Neural progenitor cell (in vitro differentiated cells): ENCODE measurements at regions not wholly inside any gene's neighbourhood (a gene's known extent, or its start where the extent isn't known, plus 50 kb on each side); places are given as distances from the start of the nearest gene placed in this dataset.

ENCODE experiments used
- DNase-seq: peaks from one replicate; pipeline ENCODE4 v3.0.0-alpha.2; 2016; ENCODE audit warnings: low spot score
- H2AFZ ChIP-seq: fragments of 200-600 bp; sonication (generic); replicated peaks from 2 replicates; pipeline ENCODE4 v1.6.1; 2016; ENCODE audit warnings: antibody characterized with exemption
- H3F3A ChIP-seq: fragments of 200-600 bp; sonication (generic); 2 replicates; pipeline ENCODE4 v1.6.1; 2016; ENCODE audit warnings: antibody characterized with exemption, low read depth
- H3K27ac ChIP-seq: fragments of 200-600 bp; sonication (generic); 2 replicates; pipeline ENCODE4 v1.5.1; 2016; ENCODE audit warnings: mild to moderate bottlenecking
- H3K27me3 ChIP-seq: fragments of 200-600 bp; sonication (generic); 2 replicates; pipeline ENCODE4 v1.6.1; 2016; ENCODE audit warnings: mild to moderate bottlenecking, moderate library complexity
- H3K36me3 ChIP-seq: fragments of 200-600 bp; sonication (generic); 2 replicates; pipeline ENCODE4 v1.5.1; 2016
- H3K4me1 ChIP-seq: fragments of 200-600 bp; sonication (generic); 2 replicates; pipeline ENCODE4 v1.6.1; 2016; ENCODE audit warnings: mixed run types
- H3K4me2 ChIP-seq: fragments of 200-600 bp; sonication (generic); 2 replicates; pipeline ENCODE4 v1.6.1; 2016
- H3K4me3 ChIP-seq: fragments of 200-600 bp; sonication (generic); 2 replicates; pipeline ENCODE4 v1.5.1; 2016
- H3K79me2 ChIP-seq: fragments of 200-600 bp; sonication (generic); 2 replicates; pipeline ENCODE4 v1.6.1; 2016; ENCODE audit warnings: low read depth
- H3K9ac ChIP-seq: fragments of 200-600 bp; sonication (generic); 2 replicates; pipeline ENCODE4 v1.6.1; 2016
- H3K9me3 ChIP-seq: fragments of 200-600 bp; sonication (generic); 2 replicates; pipeline ENCODE4 v1.5.1; 2016; ENCODE audit warnings: low read depth
- H4K20me1 ChIP-seq: fragments of 200-600 bp; sonication (generic); 2 replicates; pipeline ENCODE4 v1.6.1; 2016; ENCODE audit warnings: low read depth
- H3K27ac Mint-ChIP-seq: 3 replicates; pipeline ENCODE4 v1.8.0; 2021; ENCODE audit warnings: mixed read lengths
- H3K27me3 Mint-ChIP-seq: 2 replicates; pipeline ENCODE4 v1.8.0; 2022; ENCODE audit warnings: low read depth, mild to moderate bottlenecking, inconsistent platforms, moderate library complexity, mixed read lengths; ENCODE audit not compliant: insufficient read depth
- H3K36me3 Mint-ChIP-seq: 3 replicates; pipeline ENCODE4 v1.8.0; 2021; ENCODE audit warnings: mixed read lengths
- H3K4me1 Mint-ChIP-seq: 3 replicates; pipeline ENCODE4 v1.8.0; 2021; ENCODE audit warnings: mixed read lengths
- H3K4me3 Mint-ChIP-seq: 3 replicates; pipeline ENCODE4 v1.8.0; 2021; ENCODE audit warnings: mild to moderate bottlenecking, moderate library complexity, mixed read lengths
- H3K9me3 Mint-ChIP-seq: 3 replicates; pipeline ENCODE4 v1.8.0; 2020; ENCODE audit warnings: mixed read lengths
- EZH2 ChIP-seq: fragments of 200-600 bp; sonication (generic); IDR thresholded peaks from 2 replicates; pipeline ENCODE4 v1.6.1; 2017; ENCODE audit warnings: antibody characterized with exemption, mild to moderate bottlenecking, moderate library complexity
- EZH2phosphoT487 ChIP-seq: fragments of 200-600 bp; sonication (generic); IDR thresholded peaks from 2 replicates; pipeline ENCODE4 v1.6.1; 2017; ENCODE audit warnings: antibody characterized with exemption
- TF ChIP-seq, protein P1 (sequence below): fragments of 200-600 bp; sonication (generic); IDR thresholded peaks from 2 replicates; pipeline ENCODE4 v1.5.1; 2017; ENCODE audit warnings: antibody characterized with exemption, mild to moderate bottlenecking

DNA sequence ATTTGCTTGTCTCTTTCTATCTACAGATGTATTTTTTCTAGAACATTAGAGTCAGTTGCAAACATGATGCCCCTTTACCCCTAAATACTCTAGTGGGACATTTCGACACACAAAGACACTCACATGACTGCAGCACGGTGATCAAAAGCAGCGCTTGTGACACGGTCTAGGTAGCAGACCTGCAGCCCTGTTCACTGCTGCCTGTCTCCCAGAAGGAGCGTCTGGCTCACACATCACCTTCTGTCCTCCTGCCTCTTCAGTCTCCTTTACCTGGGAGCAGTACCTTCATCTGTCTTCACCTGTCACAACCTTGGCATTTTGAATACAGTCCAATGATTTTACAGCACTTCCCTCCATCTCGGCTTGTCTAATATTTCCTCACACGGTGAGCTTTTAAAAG is 51.9 kb upstream of the SH3PXD2B start:
- H3K27ac Mint-ChIP-seq, result peak overlapping the region; percentile 43
- H3K36me3 ChIP-seq, result no peaks in the 10 kb centered on the region
- no peaks in the 10 kb centered on the region for H4K20me1 ChIP-seq
- TF ChIP-seq, protein P1, sequence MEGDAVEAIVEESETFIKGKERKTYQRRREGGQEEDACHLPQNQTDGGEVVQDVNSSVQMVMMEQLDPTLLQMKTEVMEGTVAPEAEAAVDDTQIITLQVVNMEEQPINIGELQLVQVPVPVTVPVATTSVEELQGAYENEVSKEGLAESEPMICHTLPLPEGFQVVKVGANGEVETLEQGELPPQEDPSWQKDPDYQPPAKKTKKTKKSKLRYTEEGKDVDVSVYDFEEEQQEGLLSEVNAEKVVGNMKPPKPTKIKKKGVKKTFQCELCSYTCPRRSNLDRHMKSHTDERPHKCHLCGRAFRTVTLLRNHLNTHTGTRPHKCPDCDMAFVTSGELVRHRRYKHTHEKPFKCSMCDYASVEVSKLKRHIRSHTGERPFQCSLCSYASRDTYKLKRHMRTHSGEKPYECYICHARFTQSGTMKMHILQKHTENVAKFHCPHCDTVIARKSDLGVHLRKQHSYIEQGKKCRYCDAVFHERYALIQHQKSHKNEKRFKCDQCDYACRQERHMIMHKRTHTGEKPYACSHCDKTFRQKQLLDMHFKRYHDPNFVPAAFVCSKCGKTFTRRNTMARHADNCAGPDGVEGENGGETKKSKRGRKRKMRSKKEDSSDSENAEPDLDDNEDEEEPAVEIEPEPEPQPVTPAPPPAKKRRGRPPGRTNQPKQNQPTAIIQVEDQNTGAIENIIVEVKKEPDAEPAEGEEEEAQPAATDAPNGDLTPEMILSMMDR, result no peak
- TF ChIP-seq EZH2phosphoT487 (no peak), EZH2 (no peak)
- H3K27ac ChIP-seq, result no peak overlapping the region
- no peak overlapping the region for H3K4me2 ChIP-seq
- no peaks in the 10 kb centered on the region for H3K9me3 ChIP-seq
- no peaks in the 10 kb centered on the region for H3K79me2 ChIP-seq
- H3K9ac ChIP-seq, result no peak overlapping the region
- peaks cover 14% of the 10 kb centered on the region for H3K4me1 Mint-ChIP-seq
- peaks cover 5% of the 10 kb centered on the region for H3F3A ChIP-seq
- H3K4me1 ChIP-seq, result peaks cover 14% of the 10 kb centered on the region
- H3K9me3 Mint-ChIP-seq, result peaks cover 4% of the 10 kb centered on the region
- H3K27me3 ChIP-seq, result no peaks in the 10 kb centered on the region
- H3K27me3 Mint-ChIP-seq, result peaks cover 15% of the 10 kb centered on the region
- H3K4me3 Mint-ChIP-seq, result no peak overlapping the region
- H2AFZ ChIP-seq, result peak overlapping the region; percentile 31
- DNase-seq, result no peak
- no peaks in the 10 kb centered on the region for H3K36me3 Mint-ChIP-seq
- H3K4me3 ChIP-seq, result no peak overlapping the region

DNA sequence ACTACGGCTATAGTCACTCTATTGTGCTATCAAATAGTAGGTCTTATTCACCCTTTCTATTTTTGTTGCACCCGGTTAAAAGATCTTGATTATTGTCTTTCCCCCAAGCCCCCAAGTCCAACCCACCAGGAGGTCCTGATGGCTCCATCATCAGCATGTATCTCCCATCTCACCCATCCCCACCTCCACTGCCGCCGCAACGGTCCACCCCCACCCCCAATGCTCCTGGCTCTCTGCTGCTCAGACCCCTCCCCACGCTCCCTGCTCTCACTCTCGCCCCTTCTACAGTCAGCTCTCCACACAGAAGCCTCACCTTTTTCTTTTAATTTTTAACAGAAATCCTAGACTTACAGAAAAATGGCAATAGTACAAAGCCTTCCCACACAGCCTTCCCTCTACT is 51.5 kb upstream of the SH3PXD2B start:
- no peaks in the 10 kb centered on the region for H3K79me2 ChIP-seq
- H3K4me3 Mint-ChIP-seq, result no peak overlapping the region
- H3K4me1 ChIP-seq, result peaks cover 14% of the 10 kb centered on the region
- no peak for DNase-seq
- no peak overlapping the region for H3K4me3 ChIP-seq
- H3K27me3 Mint-ChIP-seq, result peaks cover 15% of the 10 kb centered on the region
- H3F3A ChIP-seq, result peaks cover 5% of the 10 kb centered on the region
- no peak for TF ChIP-seq EZH2phosphoT487
- TF ChIP-seq EZH2, result no peak
- TF ChIP-seq, protein P1, result no peak
- peak overlapping the region; percentile 31 for H2AFZ ChIP-seq
- H3K4me1 Mint-ChIP-seq, result peaks cover 14% of the 10 kb centered on the region
- H4K20me1 ChIP-seq, result no peaks in the 10 kb centered on the region
- no peaks in the 10 kb centered on the region for H3K36me3 Mint-ChIP-seq
- peaks cover 4% of the 10 kb centered on the region for H3K9me3 Mint-ChIP-seq
- H3K27ac Mint-ChIP-seq, result peak overlapping the region; percentile 43
- no peaks in the 10 kb centered on the region for H3K36me3 ChIP-seq
- H3K9me3 ChIP-seq, result no peaks in the 10 kb centered on the region
- no peaks in the 10 kb centered on the region for H3K27me3 ChIP-seq
- no peak overlapping the region for H3K4me2 ChIP-seq
- no peak overlapping the region for H3K9ac ChIP-seq
- H3K27ac ChIP-seq, result no peak overlapping the region

DNA sequence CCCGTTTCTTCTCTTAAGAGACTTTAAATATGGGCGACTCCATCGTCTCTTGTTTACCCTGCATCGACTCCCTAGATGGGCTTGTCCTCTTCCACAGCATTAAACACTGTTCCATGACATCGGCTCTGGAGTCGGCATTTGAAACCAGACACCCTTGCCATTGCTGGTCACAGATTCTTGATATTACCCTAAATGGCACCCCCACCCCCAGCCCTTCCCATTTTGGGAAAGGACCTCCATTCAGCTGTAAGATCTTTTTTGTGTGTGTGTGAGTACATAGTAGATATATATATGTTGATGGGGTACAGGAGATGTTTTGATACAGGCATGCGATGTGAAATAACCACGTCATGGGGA is 51.1 kb upstream of the SH3PXD2B start:
- H3K36me3 Mint-ChIP-seq, result no peaks in the 10 kb centered on the region
- Histone ChIP-seq H3K27ac (no peak overlapping the region), H2AFZ (no peak overlapping the region), H3K4me1 (peaks cover 14% of the 10 kb centered on the region), H3K4me2 (no peak overlapping the region), H3K9ac (no peak overlapping the region), H3K79me2 (no peaks in the 10 kb centered on the region), H3F3A (peaks cover 5% of the 10 kb centered on the region), H3K36me3 (no peaks in the 10 kb centered on the region), H3K9me3 (no peaks in the 10 kb centered on the region), H4K20me1 (no peaks in the 10 kb centered on the region), H3K4me3 (no peak overlapping the region), H3K27me3 (no peaks in the 10 kb centered on the region)
- peaks cover 15% of the 10 kb centered on the region for H3K27me3 Mint-ChIP-seq
- no peak overlapping the region for H3K4me3 Mint-ChIP-seq
- TF ChIP-seq, protein P1, result no peak
- TF ChIP-seq EZH2phosphoT487, result no peak
- TF ChIP-seq EZH2, result no peak
- H3K27ac Mint-ChIP-seq, result no peak overlapping the region
- no peak for DNase-seq
- H3K9me3 Mint-ChIP-seq, result no peaks in the 10 kb centered on the region
- peaks cover 14% of the 10 kb centered on the region for H3K4me1 Mint-ChIP-seq
